ENCODE measurements at regions not wholly inside any gene's neighbourhood (a gene's known extent, or its start where the extent isn't known, plus 50 kb on each side); places are given as distances from the start of the nearest gene placed in this dataset.

GRCh38 chr13:105787632-105788031, 747.8 kb downstream of the EFNB2 start (continued):
- TF ChIP-seq CHD7 (IDR thresholded peaks at IDR 0.05; ENCODE audit: insufficient replicate concordance, low read length) (no peak), SP1 (IDR thresholded peaks at IDR 0.05; ENCODE audit: low read depth, low read length) (no peak), YY1 (IDR thresholded peaks at IDR 0.05; ENCODE audit: low read depth, low read length) (no peak), SAP30 (IDR thresholded peaks at IDR 0.05; ENCODE audit: insufficient read depth, insufficient replicate concordance, low read length) (no peak), RNF2 (IDR thresholded peaks at IDR 0.05; ENCODE audit: borderline replicate concordance, low read depth, low read length, missing control alignments, poor library complexity, severe bottlenecking) (no peak), POLR2AphosphoS5 (IDR thresholded peaks at IDR 0.05; ENCODE audit: low read depth, low read length) (no peak), MAX (IDR thresholded peaks at IDR 0.05) (no peak), NRF1 (IDR thresholded peaks at IDR 0.05; ENCODE audit: low read depth, low read length) (no peak), KDM1A (IDR thresholded peaks at IDR 0.05; ENCODE audit: borderline replicate concordance, low read length) (no peak), E2F6 (IDR thresholded peaks at IDR 0.05) (no peak), SP4 (IDR thresholded peaks at IDR 0.05; ENCODE audit: low read length) (no peak)
